ENCODE measurements at regions not wholly inside any gene's neighbourhood (a gene's known extent, or its start where the extent isn't known, plus 50 kb on each side); places are given as distances from the start of the nearest gene placed in this dataset.

- TF ChIP-seq, protein P1, sequence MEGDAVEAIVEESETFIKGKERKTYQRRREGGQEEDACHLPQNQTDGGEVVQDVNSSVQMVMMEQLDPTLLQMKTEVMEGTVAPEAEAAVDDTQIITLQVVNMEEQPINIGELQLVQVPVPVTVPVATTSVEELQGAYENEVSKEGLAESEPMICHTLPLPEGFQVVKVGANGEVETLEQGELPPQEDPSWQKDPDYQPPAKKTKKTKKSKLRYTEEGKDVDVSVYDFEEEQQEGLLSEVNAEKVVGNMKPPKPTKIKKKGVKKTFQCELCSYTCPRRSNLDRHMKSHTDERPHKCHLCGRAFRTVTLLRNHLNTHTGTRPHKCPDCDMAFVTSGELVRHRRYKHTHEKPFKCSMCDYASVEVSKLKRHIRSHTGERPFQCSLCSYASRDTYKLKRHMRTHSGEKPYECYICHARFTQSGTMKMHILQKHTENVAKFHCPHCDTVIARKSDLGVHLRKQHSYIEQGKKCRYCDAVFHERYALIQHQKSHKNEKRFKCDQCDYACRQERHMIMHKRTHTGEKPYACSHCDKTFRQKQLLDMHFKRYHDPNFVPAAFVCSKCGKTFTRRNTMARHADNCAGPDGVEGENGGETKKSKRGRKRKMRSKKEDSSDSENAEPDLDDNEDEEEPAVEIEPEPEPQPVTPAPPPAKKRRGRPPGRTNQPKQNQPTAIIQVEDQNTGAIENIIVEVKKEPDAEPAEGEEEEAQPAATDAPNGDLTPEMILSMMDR (IDR thresholded peaks at IDR 0.05): no peak
- TF ChIP-seq POLR2A (IDR thresholded peaks at IDR 0.05) (no peak), POLR2AphosphoS5 (IDR thresholded peaks at IDR 0.05) (no peak)
These were observed 256.8 kb upstream of the ZEB2 start for GRCh38 chr2:144776766-144777165.

All from sigmoid colon (tissue), 4 donors.